SJCRH30 (cell line): ENCODE measurements at regions not wholly inside any gene's neighbourhood (a gene's known extent, or its start where the extent isn't known, plus 50 kb on each side); places are given as distances from the start of the nearest gene placed in this dataset.

ENCODE experiments used
- DNase-seq, 2 experiments: peaks; one replicate each; pipeline ENCODE4 v3.0.0-alpha.2; 2015 to 2020
- H3K27ac ChIP-seq: fragments of 250-450 bp; sonication (Bioruptor Pico); 2 replicates; pipeline ENCODE4 v1.5.1; 2020; ENCODE audit warnings: mild to moderate bottlenecking, moderate library complexity
- H3K27me3 ChIP-seq: fragments of 250-450 bp; sonication (Bioruptor Pico); 2 replicates; pipeline ENCODE4 v1.5.1; 2020; ENCODE audit warnings: mild to moderate bottlenecking, moderate library complexity
- H3K36me3 ChIP-seq: fragments of 250-450 bp; sonication (Bioruptor Pico); 2 replicates; pipeline ENCODE4 v1.5.1; 2020; ENCODE audit warnings: mild to moderate bottlenecking, moderate library complexity
- H3K4me1 ChIP-seq: fragments of 250-450 bp; sonication (Bioruptor Pico); 2 replicates; pipeline ENCODE4 v1.5.1; 2020; ENCODE audit warnings: mild to moderate bottlenecking, moderate library complexity
- H3K4me3 ChIP-seq: fragments of 250-450 bp; sonication (Bioruptor Pico); 2 replicates; pipeline ENCODE4 v1.5.1; 2020; ENCODE audit warnings: mild to moderate bottlenecking, moderate library complexity
- H3K9me3 ChIP-seq: fragments of 250-450 bp; sonication (Bioruptor Pico); replicated peaks from 2 replicates; pipeline ENCODE4 v1.5.1; 2020; ENCODE audit warnings: mild to moderate bottlenecking, moderate library complexity

GRCh38 chr18:43514747-43515146 lies 237.5 kb upstream of the SYT4 start:
- Histone ChIP-seq H3K27ac (no peak overlapping the region), H3K9me3 (no peaks in the 10 kb centered on the region), H3K36me3 (no peaks in the 10 kb centered on the region), H3K4me1 (no peaks in the 10 kb centered on the region), H3K4me3 (no peak overlapping the region), H3K27me3 (no peaks in the 10 kb centered on the region)
- no peak for DNase-seq

GRCh38 chr18:43515481-43515880 lies 238.2 kb upstream of the SYT4 start:
- H3K36me3 ChIP-seq, result no peaks in the 10 kb centered on the region
- no peaks in the 10 kb centered on the region for H3K4me1 ChIP-seq
- no peak overlapping the region for H3K4me3 ChIP-seq
- H3K9me3 ChIP-seq, result no peaks in the 10 kb centered on the region
- no peaks in the 10 kb centered on the region for H3K27me3 ChIP-seq
- no peak overlapping the region for H3K27ac ChIP-seq
- no peak for DNase-seq

- Histone ChIP-seq H3K9me3 (no peaks in the 10 kb centered on the region), H3K36me3 (no peaks in the 10 kb centered on the region), H3K27ac (no peak overlapping the region), H3K4me3 (no peak overlapping the region), H3K4me1 (no peaks in the 10 kb centered on the region), H3K27me3 (no peaks in the 10 kb centered on the region)
- no peak for DNase-seq
Measured at GRCh38 chr18:43524260-43524659, 247.0 kb upstream of the SYT4 start.

- Histone ChIP-seq H3K36me3 (no peaks in the 10 kb centered on the region), H3K27me3 (no peaks in the 10 kb centered on the region), H3K27ac (no peak overlapping the region), H3K9me3 (no peaks in the 10 kb centered on the region), H3K4me1 (no peaks in the 10 kb centered on the region), H3K4me3 (no peak overlapping the region)
- peak; percentile 8 to 29 for DNase-seq
Measured at GRCh38 chr18:43525169-43525568, 247.9 kb upstream of the SYT4 start.

- Histone ChIP-seq H3K9me3 (no peaks in the 10 kb centered on the region), H3K27me3 (no peaks in the 10 kb centered on the region), H3K4me1 (no peaks in the 10 kb centered on the region), H3K27ac (no peak overlapping the region), H3K4me3 (no peak overlapping the region), H3K36me3 (no peaks in the 10 kb centered on the region)
- DNase-seq, result no peak
Measured at GRCh38 chr18:43526426-43527145, 249.3 kb upstream of the SYT4 start.

- no peak overlapping the region for H3K4me3 ChIP-seq
- DNase-seq, result no peak
- no peaks in the 10 kb centered on the region for H3K4me1 ChIP-seq
- H3K9me3 ChIP-seq, result no peaks in the 10 kb centered on the region
- H3K27me3 ChIP-seq, result no peaks in the 10 kb centered on the region
- no peak overlapping the region for H3K27ac ChIP-seq
- no peaks in the 10 kb centered on the region for H3K36me3 ChIP-seq
Measured at GRCh38 chr18:43531438-43531837, 254.1 kb upstream of the SYT4 start.

GRCh38 chr18:43533371-43533770 lies 256.1 kb upstream of the SYT4 start:
- no peaks in the 10 kb centered on the region for H3K9me3 ChIP-seq
- H3K4me3 ChIP-seq, result no peak overlapping the region
- no peaks in the 10 kb centered on the region for H3K27me3 ChIP-seq
- no peaks in the 10 kb centered on the region for H3K36me3 ChIP-seq
- DNase-seq, result no peak
- H3K4me1 ChIP-seq, result no peaks in the 10 kb centered on the region
- no peak overlapping the region for H3K27ac ChIP-seq

GRCh38 chr18:43534511-43534910 lies 257.2 kb upstream of the SYT4 start:
- Histone ChIP-seq H3K4me3 (no peak overlapping the region), H3K4me1 (no peaks in the 10 kb centered on the region), H3K27ac (no peak overlapping the region), H3K9me3 (no peaks in the 10 kb centered on the region), H3K27me3 (no peaks in the 10 kb centered on the region), H3K36me3 (no peaks in the 10 kb centered on the region)
- no peak for DNase-seq

- H3K4me3 ChIP-seq, result no peak overlapping the region
- H3K27me3 ChIP-seq, result no peaks in the 10 kb centered on the region
- no peaks in the 10 kb centered on the region for H3K36me3 ChIP-seq
- DNase-seq, result no peak
- no peaks in the 10 kb centered on the region for H3K9me3 ChIP-seq
- no peak overlapping the region for H3K27ac ChIP-seq
- no peaks in the 10 kb centered on the region for H3K4me1 ChIP-seq
Measured at GRCh38 chr18:43539862-43540261, 262.6 kb upstream of the SYT4 start.

- no peak for DNase-seq
- Histone ChIP-seq H3K27me3 (no peaks in the 10 kb centered on the region), H3K4me1 (no peaks in the 10 kb centered on the region), H3K36me3 (no peaks in the 10 kb centered on the region), H3K4me3 (no peak overlapping the region), H3K27ac (no peak overlapping the region), H3K9me3 (no peaks in the 10 kb centered on the region)
Measured at GRCh38 chr18:43542016-43542415, 264.7 kb upstream of the SYT4 start.

GRCh38 chr18:43543236-43543635 lies 265.9 kb upstream of the SYT4 start:
- no peaks in the 10 kb centered on the region for H3K36me3 ChIP-seq
- H3K4me1 ChIP-seq, result no peaks in the 10 kb centered on the region
- no peaks in the 10 kb centered on the region for H3K9me3 ChIP-seq
- no peaks in the 10 kb centered on the region for H3K27me3 ChIP-seq
- H3K27ac ChIP-seq, result no peak overlapping the region
- DNase-seq, result no peak
- H3K4me3 ChIP-seq, result no peak overlapping the region

- no peak for DNase-seq
- Histone ChIP-seq H3K27ac (no peak overlapping the region), H3K36me3 (no peaks in the 10 kb centered on the region), H3K9me3 (no peaks in the 10 kb centered on the region), H3K4me3 (no peak overlapping the region), H3K27me3 (no peaks in the 10 kb centered on the region), H3K4me1 (no peaks in the 10 kb centered on the region)
Measured at GRCh38 chr18:43547456-43547855, 270.2 kb upstream of the SYT4 start.

- Histone ChIP-seq H3K4me3 (no peak overlapping the region), H3K9me3 (no peaks in the 10 kb centered on the region), H3K36me3 (no peaks in the 10 kb centered on the region), H3K4me1 (no peaks in the 10 kb centered on the region), H3K27ac (no peak overlapping the region), H3K27me3 (no peaks in the 10 kb centered on the region)
- DNase-seq, result no peak
Measured at GRCh38 chr18:43559507-43559906, 282.2 kb upstream of the SYT4 start.

- Histone ChIP-seq H3K9me3 (no peaks in the 10 kb centered on the region), H3K27ac (no peak overlapping the region), H3K36me3 (no peaks in the 10 kb centered on the region), H3K4me1 (no peaks in the 10 kb centered on the region), H3K27me3 (no peaks in the 10 kb centered on the region), H3K4me3 (no peak overlapping the region)
- DNase-seq, result peak in 1 of 2 experiments; percentile 35
Measured at GRCh38 chr18:43563780-43564179, 286.5 kb upstream of the SYT4 start.

- Histone ChIP-seq H3K4me3 (no peak overlapping the region), H3K27ac (no peak overlapping the region), H3K9me3 (no peaks in the 10 kb centered on the region), H3K36me3 (no peaks in the 10 kb centered on the region), H3K27me3 (no peaks in the 10 kb centered on the region), H3K4me1 (no peaks in the 10 kb centered on the region)
- no peak for DNase-seq
Measured at GRCh38 chr18:43570593-43570992, 293.3 kb upstream of the SYT4 start.

GRCh38 chr18:43571078-43571689 lies 293.9 kb upstream of the SYT4 start:
- DNase-seq, result peak in 1 of 2 experiments; percentile 54
- Histone ChIP-seq H3K4me1 (no peaks in the 10 kb centered on the region), H3K4me3 (no peak overlapping the region), H3K27ac (no peak overlapping the region), H3K36me3 (no peaks in the 10 kb centered on the region), H3K27me3 (no peaks in the 10 kb centered on the region), H3K9me3 (no peaks in the 10 kb centered on the region)
